Kidney tubule cell (primary cell): ENCODE measurements at regions not wholly inside any gene's neighbourhood (a gene's known extent, or its start where the extent isn't known, plus 50 kb on each side); places are given as distances from the start of the nearest gene placed in this dataset.

ENCODE experiments used
- DNase-seq: peaks from one replicate; pipeline ENCODE4 v3.0.0-alpha.2; 2018; ENCODE audit warnings: low spot score

- no peak for DNase-seq
Measured at GRCh38 chr1:193607787-193608186, 421.4 kb upstream of the B3GALT2 start.

GRCh38 chr1:193606035-193606434 lies 419.6 kb upstream of the B3GALT2 start:
- DNase-seq = no peak

- no peak for DNase-seq
Measured at GRCh38 chr1:193602705-193603104, 416.3 kb upstream of the B3GALT2 start.

- DNase-seq = no peak
Measured at GRCh38 chr1:193593147-193593885, 406.9 kb upstream of the B3GALT2 start.

GRCh38 chr1:193592317-193592716 lies 405.9 kb upstream of the B3GALT2 start:
- no peak for DNase-seq

- DNase-seq = no peak
Measured at GRCh38 chr1:193590102-193590501, 403.7 kb upstream of the B3GALT2 start.

GRCh38 chr1:193589597-193590040 lies 403.2 kb upstream of the B3GALT2 start:
- no peak for DNase-seq

- DNase-seq = peak; percentile 5
Measured at GRCh38 chr1:193588311-193589082, 402.1 kb upstream of the B3GALT2 start.

- no peak for DNase-seq
Measured at GRCh38 chr1:193584731-193585239, 398.4 kb upstream of the B3GALT2 start.

- no peak for DNase-seq
Measured at GRCh38 chr1:193581341-193581740, 394.9 kb upstream of the B3GALT2 start.

GRCh38 chr1:193580419-193580818 lies 394.0 kb upstream of the B3GALT2 start:
- no peak for DNase-seq

- no peak for DNase-seq
Measured at GRCh38 chr1:193579323-193579722, 392.9 kb upstream of the B3GALT2 start.

- no peak for DNase-seq
Measured at GRCh38 chr1:193574913-193575312, 388.5 kb upstream of the B3GALT2 start.

- DNase-seq = no peak
Measured at GRCh38 chr1:193569983-193570269, 383.5 kb upstream of the B3GALT2 start.

GRCh38 chr1:193569096-193569982 lies 382.9 kb upstream of the B3GALT2 start:
- peak; percentile 92 for DNase-seq

GRCh38 chr1:193568512-193568911 lies 382.1 kb upstream of the B3GALT2 start:
- DNase-seq = no peak

- no peak for DNase-seq
Measured at GRCh38 chr1:193567937-193568336, 381.5 kb upstream of the B3GALT2 start.

GRCh38 chr1:193566735-193567134 lies 380.3 kb upstream of the B3GALT2 start:
- no peak for DNase-seq

- DNase-seq = no peak
Measured at GRCh38 chr1:193565971-193566577, 379.7 kb upstream of the B3GALT2 start.

- DNase-seq = no peak
Measured at GRCh38 chr1:193562121-193562520, 375.7 kb upstream of the B3GALT2 start.

- DNase-seq = peak; percentile 85
Measured at GRCh38 chr1:193558491-193559028, 372.1 kb upstream of the B3GALT2 start.
